ENCODE measurements at regions not wholly inside any gene's neighbourhood (a gene's known extent, or its start where the extent isn't known, plus 50 kb on each side); places are given as distances from the start of the nearest gene placed in this dataset.

DNA sequence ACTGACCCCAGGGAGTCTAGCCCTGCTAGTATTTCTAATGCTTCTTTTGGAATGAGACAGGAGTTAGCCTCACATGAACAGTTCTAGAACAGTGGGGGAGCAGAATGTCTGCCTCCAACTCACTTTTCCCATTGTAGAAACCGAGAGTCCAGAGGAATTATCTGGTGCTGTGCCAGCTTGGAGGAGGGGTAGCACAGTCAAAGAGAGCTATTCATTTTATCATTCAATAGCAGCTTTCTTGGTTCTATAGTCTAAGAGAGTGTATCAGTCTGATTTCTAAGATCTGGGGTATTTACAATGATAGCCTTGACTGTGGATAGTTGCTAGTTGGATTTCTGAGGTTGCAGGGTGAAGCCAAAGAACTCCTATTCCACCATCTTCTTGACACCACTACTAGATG is 448.2 kb downstream of the RFPL4B start:
- TF ChIP-seq, protein P1, sequence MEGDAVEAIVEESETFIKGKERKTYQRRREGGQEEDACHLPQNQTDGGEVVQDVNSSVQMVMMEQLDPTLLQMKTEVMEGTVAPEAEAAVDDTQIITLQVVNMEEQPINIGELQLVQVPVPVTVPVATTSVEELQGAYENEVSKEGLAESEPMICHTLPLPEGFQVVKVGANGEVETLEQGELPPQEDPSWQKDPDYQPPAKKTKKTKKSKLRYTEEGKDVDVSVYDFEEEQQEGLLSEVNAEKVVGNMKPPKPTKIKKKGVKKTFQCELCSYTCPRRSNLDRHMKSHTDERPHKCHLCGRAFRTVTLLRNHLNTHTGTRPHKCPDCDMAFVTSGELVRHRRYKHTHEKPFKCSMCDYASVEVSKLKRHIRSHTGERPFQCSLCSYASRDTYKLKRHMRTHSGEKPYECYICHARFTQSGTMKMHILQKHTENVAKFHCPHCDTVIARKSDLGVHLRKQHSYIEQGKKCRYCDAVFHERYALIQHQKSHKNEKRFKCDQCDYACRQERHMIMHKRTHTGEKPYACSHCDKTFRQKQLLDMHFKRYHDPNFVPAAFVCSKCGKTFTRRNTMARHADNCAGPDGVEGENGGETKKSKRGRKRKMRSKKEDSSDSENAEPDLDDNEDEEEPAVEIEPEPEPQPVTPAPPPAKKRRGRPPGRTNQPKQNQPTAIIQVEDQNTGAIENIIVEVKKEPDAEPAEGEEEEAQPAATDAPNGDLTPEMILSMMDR (IDR thresholded peaks at IDR 0.05): no peak
- TF ChIP-seq POLR2A (IDR thresholded peaks at IDR 0.05): no peak

Measured in esophagus squamous epithelium (tissue), 4 donors.